DOHH2 (cell line): ENCODE measurements at regions not wholly inside any gene's neighbourhood (a gene's known extent, or its start where the extent isn't known, plus 50 kb on each side); places are given as distances from the start of the nearest gene placed in this dataset.

Experiments
- H3F3A ChIP-seq: fragments of 200-600 bp; sonication (generic), shearing (Covaris generic); 2 replicates; pipeline ENCODE4 v1.6.0; 2016; ENCODE audit warnings: antibody characterized with exemption, mild to moderate bottlenecking; ENCODE audit not compliant: control insufficient read depth, insufficient read depth
- H3K27ac ChIP-seq: fragments of 200-600 bp; sonication (generic); 2 replicates; pipeline ENCODE4 v1.5.1; 2014; ENCODE audit warnings: low read depth, mild to moderate bottlenecking, low read length, moderate library complexity
- H3K27me3 ChIP-seq: fragments of 200-600 bp; sonication (generic); 2 replicates; pipeline ENCODE4 v1.6.1; 2014; ENCODE audit warnings: mild to moderate bottlenecking, low read length, mixed read lengths; ENCODE audit not compliant: control insufficient read depth
- H3K36me3 ChIP-seq: fragments of 200-600 bp; sonication (generic); 2 replicates; pipeline ENCODE4 v1.6.1; 2014; ENCODE audit warnings: mild to moderate bottlenecking, low read length, moderate library complexity, mixed read lengths; ENCODE audit not compliant: control insufficient read depth
- H3K4me1 ChIP-seq: fragments of 200-600 bp; sonication (generic); 2 replicates; pipeline ENCODE4 v1.6.1; 2014; ENCODE audit warnings: mild to moderate bottlenecking, low read length, mixed read lengths; ENCODE audit not compliant: control insufficient read depth
- H3K4me2 ChIP-seq: fragments of 200-600 bp; sonication (generic); 2 replicates; pipeline ENCODE4 v1.6.0; 2014; ENCODE audit warnings: mild to moderate bottlenecking, low read length, moderate library complexity
- H3K4me3 ChIP-seq: fragments of 200-600 bp; sonication (generic); 2 replicates; pipeline ENCODE4 v1.5.1; 2014; ENCODE audit warnings: mild to moderate bottlenecking, low read length, mixed read lengths
- H3K79me2 ChIP-seq: fragments of 200-600 bp; sonication (generic); 2 replicates; pipeline ENCODE4 v1.6.1; 2014; ENCODE audit warnings: mild to moderate bottlenecking, low read length, mixed read lengths; ENCODE audit not compliant: control insufficient read depth
- H3K9me2 ChIP-seq: fragments of 200-600 bp; sonication (generic); replicated peaks from 2 replicates; pipeline ENCODE4 v1.6.1; 2014; ENCODE audit warnings: mild to moderate bottlenecking, low read length, mixed read lengths; ENCODE audit not compliant: control insufficient read depth
- H3K9me3 ChIP-seq: fragments of 200-600 bp; sonication (generic); 2 replicates; pipeline ENCODE4 v1.6.1; 2014; ENCODE audit warnings: antibody characterized with exemption, low read length, mixed read lengths; ENCODE audit not compliant: control insufficient read depth, insufficient read depth
- H4K20me1 ChIP-seq: fragments of 200-600 bp; sonication (generic); 2 replicates; pipeline ENCODE4 v1.6.0; 2014; ENCODE audit warnings: low read depth, mild to moderate bottlenecking, antibody characterized with exemption, low read length, moderate library complexity; ENCODE audit not compliant: control insufficient read depth, insufficient read depth
- CTCF ChIP-seq: fragments of 200-600 bp; sonication (generic); IDR thresholded peaks from one replicate; pipeline ENCODE4 v1.5.1; 2014; ENCODE audit warnings: antibody characterized with exemption, mild to moderate bottlenecking, low read depth, low read length; ENCODE audit not compliant: poor library complexity, severe bottlenecking
- EZH2phosphoT487 ChIP-seq: fragments of 200-600 bp; sonication (generic); IDR thresholded peaks from 2 replicates; pipeline ENCODE4 v1.6.1; 2017; ENCODE audit warnings: borderline replicate concordance, mild to moderate bottlenecking, antibody characterized with exemption, low read length, moderate library complexity, mixed read lengths

- no peaks in the 10 kb centered on the region for H3K9me2 ChIP-seq
- no peaks in the 10 kb centered on the region for H3K9me3 ChIP-seq
- H3K36me3 ChIP-seq = no peaks in the 10 kb centered on the region
- H3K27me3 ChIP-seq = peaks cover 3% of the 10 kb centered on the region; the same call in 1 of the 2 replicates
- H3K4me1 ChIP-seq = no peaks in the 10 kb centered on the region
- H4K20me1 ChIP-seq = no peaks in the 10 kb centered on the region
- no peaks in the 10 kb centered on the region for H3K79me2 ChIP-seq
- TF ChIP-seq EZH2phosphoT487 (no peak), CTCF (no peak)
- no peak overlapping the region for H3K27ac ChIP-seq
- no peak overlapping the region for H3K4me2 ChIP-seq
- no peak overlapping the region for H3K4me3 ChIP-seq
- H3F3A ChIP-seq = no peaks in the 10 kb centered on the region
Measured at GRCh38 chr9:105880517-105880916, 186.2 kb downstream of the TMEM38B start.

GRCh38 chr9:105881021-105881420 is 186.7 kb downstream of the TMEM38B start:
- Histone ChIP-seq H3K4me3 (no peak overlapping the region), H3F3A (no peaks in the 10 kb centered on the region), H3K36me3 (no peaks in the 10 kb centered on the region), H4K20me1 (no peaks in the 10 kb centered on the region), H3K27me3 (peaks cover 3% of the 10 kb centered on the region; the same call in 1 of the 2 replicates), H3K4me2 (no peak overlapping the region), H3K4me1 (no peaks in the 10 kb centered on the region), H3K27ac (no peak overlapping the region), H3K79me2 (no peaks in the 10 kb centered on the region), H3K9me2 (no peaks in the 10 kb centered on the region), H3K9me3 (no peaks in the 10 kb centered on the region)
- TF ChIP-seq EZH2phosphoT487 = no peak
- TF ChIP-seq CTCF = no peak

- Histone ChIP-seq H3K27ac (no peak overlapping the region), H3K9me2 (no peaks in the 10 kb centered on the region), H3K79me2 (no peaks in the 10 kb centered on the region), H3K4me1 (no peaks in the 10 kb centered on the region), H3K9me3 (no peaks in the 10 kb centered on the region), H3K27me3 (peaks cover 3% of the 10 kb centered on the region; the same call in 1 of the 2 replicates), H3F3A (no peaks in the 10 kb centered on the region), H3K4me2 (no peak overlapping the region), H3K36me3 (no peaks in the 10 kb centered on the region), H3K4me3 (no peak overlapping the region), H4K20me1 (no peaks in the 10 kb centered on the region)
- no peak for TF ChIP-seq EZH2phosphoT487
- TF ChIP-seq CTCF = peak; percentile 98
Measured at GRCh38 chr9:105881654-105882349, 187.5 kb downstream of the TMEM38B start.
